Calu3 (cell line): ENCODE measurements at regions not wholly inside any gene's neighbourhood (a gene's known extent, or its start where the extent isn't known, plus 50 kb on each side); places are given as distances from the start of the nearest gene placed in this dataset.

Experiments
- BruUV-seq: library from RNA; stranded (reverse); fragments of 400-500 nt; replicated peaks from 2 replicates; lab custom pipeline; 2021; lab: Mats Ljungman, UMichigan
- CTCF ChIA-PET: fragments of 300-600 bp; sonication (Branson Sonifier 250); formaldehyde crosslinking; loops from one replicate; lab custom pipeline; 2022; ENCODE audit warnings: antibody characterized with exemption; lab: Charles Lee
- DNase-seq: peaks from one replicate; pipeline ENCODE4 v3.0.0; 2022
- H3K27ac Mint-ChIP-seq: one replicate; pipeline ENCODE4 v1.8.0; 2022; ENCODE audit warnings: mixed read lengths; ENCODE audit not compliant: unreplicated experiment
- H3K27me3 Mint-ChIP-seq: one replicate; pipeline ENCODE4 v1.8.0; 2022; ENCODE audit warnings: mixed read lengths; ENCODE audit not compliant: unreplicated experiment
- H3K36me3 Mint-ChIP-seq: one replicate; pipeline ENCODE4 v1.8.0; 2022; ENCODE audit warnings: mild to moderate bottlenecking, moderate library complexity, mixed read lengths; ENCODE audit not compliant: insufficient read depth, unreplicated experiment
- H3K4me1 Mint-ChIP-seq: one replicate; pipeline ENCODE4 v1.8.0; 2022; ENCODE audit warnings: mild to moderate bottlenecking, low read depth, mixed read lengths; ENCODE audit not compliant: unreplicated experiment
- H3K4me3 Mint-ChIP-seq: one replicate; pipeline ENCODE4 v1.8.0; 2022; ENCODE audit warnings: mild to moderate bottlenecking, low read depth, moderate library complexity, mixed read lengths; ENCODE audit not compliant: unreplicated experiment
- H3K9me3 Mint-ChIP-seq: one replicate; pipeline ENCODE4 v1.8.0; 2022; ENCODE audit warnings: low read depth, mixed read lengths; ENCODE audit not compliant: unreplicated experiment
- intact Hi-C: fragments of 100-400 bp; cut with micrococcal nuclease; formaldehyde crosslinking; loops from one replicate; pipeline ENCODE4 v1.10.0; 2022; ENCODE audit not compliant: unreplicated experiment
- TF ChIP-seq, protein P1 (sequence below): fragments of 200-600 bp; IDR thresholded peaks from one replicate; pipeline ENCODE4 v1.8.0; 2022; ENCODE audit warnings: antibody characterized with exemption; ENCODE audit not compliant: unreplicated experiment

GRCh38 chr7:24129597-24129996 is 154.4 kb upstream of the NPY start:
- H3K4me1 Mint-ChIP-seq, result no peaks in the 10 kb centered on the region
- CTCF ChIA-PET, result no interaction called here
- no peak overlapping the region for H3K27ac Mint-ChIP-seq
- intact Hi-C loops, result no loop called here
- no TSS peak for BruUV-seq
- no peaks in the 10 kb centered on the region for H3K36me3 Mint-ChIP-seq
- peaks cover 55% of the 10 kb centered on the region for H3K27me3 Mint-ChIP-seq
- TF ChIP-seq, protein P1, sequence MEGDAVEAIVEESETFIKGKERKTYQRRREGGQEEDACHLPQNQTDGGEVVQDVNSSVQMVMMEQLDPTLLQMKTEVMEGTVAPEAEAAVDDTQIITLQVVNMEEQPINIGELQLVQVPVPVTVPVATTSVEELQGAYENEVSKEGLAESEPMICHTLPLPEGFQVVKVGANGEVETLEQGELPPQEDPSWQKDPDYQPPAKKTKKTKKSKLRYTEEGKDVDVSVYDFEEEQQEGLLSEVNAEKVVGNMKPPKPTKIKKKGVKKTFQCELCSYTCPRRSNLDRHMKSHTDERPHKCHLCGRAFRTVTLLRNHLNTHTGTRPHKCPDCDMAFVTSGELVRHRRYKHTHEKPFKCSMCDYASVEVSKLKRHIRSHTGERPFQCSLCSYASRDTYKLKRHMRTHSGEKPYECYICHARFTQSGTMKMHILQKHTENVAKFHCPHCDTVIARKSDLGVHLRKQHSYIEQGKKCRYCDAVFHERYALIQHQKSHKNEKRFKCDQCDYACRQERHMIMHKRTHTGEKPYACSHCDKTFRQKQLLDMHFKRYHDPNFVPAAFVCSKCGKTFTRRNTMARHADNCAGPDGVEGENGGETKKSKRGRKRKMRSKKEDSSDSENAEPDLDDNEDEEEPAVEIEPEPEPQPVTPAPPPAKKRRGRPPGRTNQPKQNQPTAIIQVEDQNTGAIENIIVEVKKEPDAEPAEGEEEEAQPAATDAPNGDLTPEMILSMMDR, result no peak
- H3K9me3 Mint-ChIP-seq, result no peaks in the 10 kb centered on the region
- no peak for DNase-seq
- H3K4me3 Mint-ChIP-seq, result no peak overlapping the region

GRCh38 chr7:24130631-24131030 is 153.4 kb upstream of the NPY start:
- CTCF ChIA-PET, result no interaction called here
- peaks cover 59% of the 10 kb centered on the region for H3K27me3 Mint-ChIP-seq
- no peak overlapping the region for H3K27ac Mint-ChIP-seq
- intact Hi-C loops, result no loop called here
- no peaks in the 10 kb centered on the region for H3K4me1 Mint-ChIP-seq
- no peak for DNase-seq
- H3K4me3 Mint-ChIP-seq, result no peak overlapping the region
- no peaks in the 10 kb centered on the region for H3K9me3 Mint-ChIP-seq
- TF ChIP-seq, protein P1, result no peak
- BruUV-seq, result no TSS peak
- H3K36me3 Mint-ChIP-seq, result no peaks in the 10 kb centered on the region

DNA sequence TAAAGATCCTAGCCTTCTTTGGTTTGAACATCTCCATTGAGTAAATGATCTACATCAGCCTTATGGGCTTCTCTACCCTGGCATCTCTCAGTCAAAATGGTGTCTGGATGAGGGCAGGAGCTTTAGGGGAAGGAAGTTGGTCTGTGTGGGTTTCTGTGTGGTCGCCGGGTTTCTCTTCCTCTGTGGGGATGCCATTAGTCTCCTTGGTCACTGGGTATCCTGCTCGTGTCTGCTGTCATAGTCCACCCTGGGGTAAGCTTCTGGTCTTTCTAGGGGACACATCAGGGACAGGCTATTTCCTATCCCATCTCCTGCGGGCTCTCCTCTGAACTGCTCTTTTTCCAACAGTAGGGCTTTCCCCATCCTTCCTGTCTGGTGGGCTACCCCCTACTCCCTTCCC is 150.3 kb upstream of the NPY start:
- H3K4me3 Mint-ChIP-seq, result no peak overlapping the region
- no peaks in the 10 kb centered on the region for H3K36me3 Mint-ChIP-seq
- H3K27me3 Mint-ChIP-seq, result peaks cover 65% of the 10 kb centered on the region
- intact Hi-C loops, result no loop called here
- TF ChIP-seq, protein P1, result no peak
- H3K9me3 Mint-ChIP-seq, result no peaks in the 10 kb centered on the region
- no peaks in the 10 kb centered on the region for H3K4me1 Mint-ChIP-seq
- no peak overlapping the region for H3K27ac Mint-ChIP-seq
- DNase-seq, result no peak
- CTCF ChIA-PET, result no interaction called here
- BruUV-seq, result no TSS peak

DNA sequence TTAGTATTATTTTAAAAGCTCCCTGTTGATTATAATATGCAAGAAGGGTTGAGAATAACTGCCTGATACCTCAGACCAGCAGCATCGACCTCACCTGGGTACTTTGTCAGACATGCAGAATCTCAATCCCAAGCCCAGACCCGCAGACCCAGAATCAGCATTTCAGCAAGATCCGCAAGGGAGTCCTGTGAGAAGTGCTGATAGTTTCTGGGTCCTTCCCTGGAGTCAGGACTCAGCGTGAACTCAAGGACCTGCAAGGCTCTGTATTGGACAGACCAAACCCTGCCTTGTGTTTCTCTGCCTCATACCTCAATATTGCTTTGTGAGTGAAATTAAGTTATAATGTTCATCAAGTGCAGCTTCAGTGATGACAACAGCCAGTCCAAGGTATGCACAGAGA is 149.5 kb upstream of the NPY start:
- Mint-ChIP-seq H3K4me1 (no peaks in the 10 kb centered on the region), H3K36me3 (no peaks in the 10 kb centered on the region), H3K27me3 (peaks cover 65% of the 10 kb centered on the region), H3K4me3 (no peak overlapping the region), H3K9me3 (no peaks in the 10 kb centered on the region), H3K27ac (no peak overlapping the region)
- CTCF ChIA-PET, result no interaction called here
- no peak for DNase-seq
- TF ChIP-seq, protein P1, result no peak
- intact Hi-C loops, result no loop called here
- BruUV-seq, result no TSS peak
